GM11168 (cell line): ENCODE measurements at regions not wholly inside any gene's neighbourhood (a gene's known extent, or its start where the extent isn't known, plus 50 kb on each side); places are given as distances from the start of the nearest gene placed in this dataset.

Source experiments
- in situ Hi-C: fragments of 300-500 bp; cut with MboI; formaldehyde crosslinking; loops from one replicate; pipeline ENCODE4 v1.12.0; 2022; ENCODE audit warnings: low sequenced_read_pairs; ENCODE audit not compliant: unreplicated experiment

DNA sequence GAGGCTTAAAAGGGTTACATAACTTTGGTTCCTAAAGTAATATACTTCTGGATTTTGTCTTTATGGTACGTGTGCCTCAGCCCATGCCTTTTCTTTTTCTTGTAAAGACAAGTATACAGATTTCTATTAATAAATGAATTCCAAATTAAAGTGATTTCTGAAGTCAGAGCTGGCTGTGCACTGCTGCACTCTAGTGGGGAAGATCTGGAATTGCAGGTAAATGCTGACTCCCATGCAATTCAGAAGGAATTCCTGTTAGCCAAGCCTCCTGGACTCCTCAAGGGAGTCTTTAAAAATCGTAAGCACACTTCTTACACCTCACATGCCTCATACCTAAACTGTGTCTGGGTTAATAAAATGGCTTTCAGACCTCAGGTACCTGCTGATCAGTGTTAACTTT is 118.4 kb upstream of the SLC7A1 start:
- in situ Hi-C loops = loop anchor here (5.0 kb wide), 1 partner anchor 197 kb away; no protein-coding TSS in a partner anchor

- in situ Hi-C loops = loop anchor here (5.0 kb wide), 1 partner anchor 194 kb away; no protein-coding TSS in a partner anchor
Observed at GRCh38 chr13:29711776-29712175, 116.3 kb upstream of the SLC7A1 start.

DNA sequence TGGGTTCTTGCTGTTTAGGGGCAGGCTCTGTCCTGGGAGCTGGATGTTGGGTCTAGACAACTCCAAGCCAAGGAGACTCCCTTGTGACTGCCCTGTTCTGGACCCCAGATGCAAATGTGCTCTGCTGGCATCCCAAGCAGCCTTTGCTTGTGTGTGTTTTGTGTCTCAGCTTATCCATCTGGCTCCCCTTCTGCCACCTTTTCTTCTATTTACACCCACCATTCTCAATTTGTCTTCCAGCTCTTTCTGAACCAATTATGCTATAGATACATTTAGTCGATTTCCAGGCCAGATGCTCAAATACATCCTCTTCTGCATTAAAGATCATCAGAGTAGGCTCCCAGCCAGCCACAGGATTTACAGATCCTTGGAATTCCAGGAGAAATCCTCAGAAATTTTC is 115.0 kb upstream of the SLC7A1 start:
- in situ Hi-C loops = loop anchor here (5.0 kb wide), 1 partner anchor 193 kb away; no protein-coding TSS in a partner anchor

- in situ Hi-C loops = loop anchor here (5.0 kb wide), 1 partner anchor 192 kb away; no protein-coding TSS in a partner anchor
Observed at GRCh38 chr13:29709407-29710069, 114.0 kb upstream of the SLC7A1 start.

DNA sequence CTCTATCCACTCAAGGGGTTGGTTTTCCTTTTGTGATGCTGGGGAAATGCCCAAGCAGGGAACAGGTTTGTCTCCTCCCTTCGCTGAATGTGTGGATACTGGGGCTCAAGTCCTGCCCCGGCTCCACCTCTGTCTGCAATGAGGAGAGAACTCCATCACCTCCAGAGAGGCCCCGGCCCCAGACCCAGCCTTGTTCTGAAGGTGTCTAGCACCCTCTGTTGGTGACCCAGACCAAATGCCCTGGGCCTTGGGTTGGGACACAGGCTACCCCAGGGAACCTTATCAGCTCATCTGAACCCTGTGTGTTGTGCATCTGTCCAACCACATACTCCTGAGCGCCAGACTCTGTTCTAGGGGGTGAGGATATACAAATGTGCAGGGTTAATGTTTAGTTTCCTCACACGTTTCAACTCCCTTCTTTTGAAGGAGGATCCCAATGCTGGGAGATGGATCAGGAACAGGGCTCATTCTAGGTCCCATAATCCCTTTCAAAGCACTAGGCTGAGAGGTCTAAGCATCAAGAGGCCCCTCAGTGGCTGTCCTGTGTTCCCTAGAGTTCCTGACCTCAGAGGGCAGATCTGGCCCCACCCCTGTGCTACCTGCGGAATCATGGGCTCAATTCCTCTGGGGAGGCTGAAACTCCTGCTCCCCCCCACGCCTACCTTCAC is 112.5 kb upstream of the SLC7A1 start:
- in situ Hi-C loops = no loop called here

DNA sequence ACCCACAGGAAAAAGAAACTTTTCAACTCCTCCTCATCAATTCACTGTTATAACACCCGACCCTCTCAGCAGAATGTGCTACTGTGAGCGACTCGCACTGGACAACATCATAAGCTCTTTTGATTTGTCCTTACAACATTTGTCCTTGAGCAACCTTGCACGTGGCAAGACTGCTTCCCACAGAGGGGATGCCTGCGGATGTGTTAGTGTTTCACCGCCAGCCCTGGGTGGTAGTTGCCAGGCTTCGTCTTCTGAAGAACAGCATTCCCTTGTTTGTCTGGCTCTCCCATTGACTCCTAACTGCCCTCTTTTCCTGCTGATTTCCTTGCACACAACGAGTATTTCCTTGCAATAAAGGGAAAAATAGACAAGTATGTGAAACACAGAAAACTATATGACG is 111.4 kb upstream of the SLC7A1 start:
- in situ Hi-C loops = no loop called here

- in situ Hi-C loops = no loop called here
Observed at GRCh38 chr13:29704648-29705047, 109.2 kb upstream of the SLC7A1 start.

GRCh38 chr13:29703421-29703820 is 107.9 kb upstream of the SLC7A1 start:
- in situ Hi-C loops = no loop called here

DNA sequence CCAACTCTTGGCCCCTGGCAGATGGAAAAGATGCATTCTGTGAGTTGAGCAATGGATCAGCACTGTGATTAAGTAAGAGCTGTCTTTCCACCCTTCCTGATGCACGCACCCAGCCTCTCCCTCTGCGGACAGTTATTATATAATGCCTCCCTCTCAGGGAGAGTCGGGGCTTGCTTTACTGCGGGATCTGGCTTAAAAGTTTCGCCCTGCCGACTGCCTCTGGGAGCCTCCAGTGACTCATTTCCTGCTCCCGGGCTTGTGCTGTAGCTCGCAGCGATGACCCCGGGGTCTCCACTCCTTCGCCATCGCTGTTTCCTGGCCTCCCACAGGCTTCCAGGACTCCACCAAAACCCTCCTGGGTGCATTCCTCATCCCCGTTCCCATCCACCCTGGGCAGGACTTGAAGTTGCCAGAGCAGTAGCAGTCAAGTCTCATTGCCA is 107.4 kb upstream of the SLC7A1 start:
- in situ Hi-C loops = no loop called here

DNA sequence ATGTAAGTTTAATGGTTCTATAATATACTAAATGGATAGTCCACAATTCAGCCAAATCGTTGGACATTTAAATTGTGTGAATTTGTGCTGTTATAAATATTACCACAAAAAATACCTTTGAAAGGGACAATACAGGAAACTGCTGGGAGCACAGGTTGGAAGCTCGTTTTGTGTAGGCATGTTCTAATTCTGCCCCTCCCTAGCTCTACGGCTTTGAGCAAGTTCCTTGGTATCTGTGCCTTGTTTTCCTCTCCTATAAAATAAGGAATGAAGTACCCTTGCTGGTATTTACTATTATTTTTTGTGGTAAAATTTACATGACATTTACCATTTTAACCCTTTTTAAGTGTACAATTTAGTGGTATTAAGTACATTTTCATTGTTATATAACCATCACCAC is 102.6 kb upstream of the SLC7A1 start:
- in situ Hi-C loops = no loop called here

GRCh38 chr13:29696606-29697005 is 101.1 kb upstream of the SLC7A1 start:
- in situ Hi-C loops = no loop called here

- in situ Hi-C loops = no loop called here
Observed at GRCh38 chr13:29693275-29693945, 97.9 kb upstream of the SLC7A1 start.

DNA sequence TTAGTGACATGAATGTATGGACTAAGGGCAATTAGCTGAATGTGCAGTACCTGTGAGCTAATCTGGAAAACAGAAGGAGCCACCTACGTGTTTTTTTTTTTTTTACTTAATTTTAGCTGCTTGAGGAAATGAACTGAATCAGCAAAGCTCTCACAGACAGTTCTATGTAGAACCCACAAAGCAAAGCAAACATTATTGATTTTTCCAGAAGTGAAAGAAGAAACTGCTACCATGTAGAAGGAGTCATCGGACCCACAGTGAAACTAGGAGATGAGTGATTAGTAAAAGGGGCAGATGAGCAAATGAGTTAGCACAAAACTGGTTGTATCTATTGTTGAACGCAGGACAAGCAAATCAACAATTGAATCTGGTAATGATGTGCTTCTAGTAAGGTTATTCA is 94.1 kb upstream of the SLC7A1 start:
- in situ Hi-C loops = no loop called here

- in situ Hi-C loops = no loop called here
Observed at GRCh38 chr13:29688193-29688592, 92.7 kb upstream of the SLC7A1 start.

DNA sequence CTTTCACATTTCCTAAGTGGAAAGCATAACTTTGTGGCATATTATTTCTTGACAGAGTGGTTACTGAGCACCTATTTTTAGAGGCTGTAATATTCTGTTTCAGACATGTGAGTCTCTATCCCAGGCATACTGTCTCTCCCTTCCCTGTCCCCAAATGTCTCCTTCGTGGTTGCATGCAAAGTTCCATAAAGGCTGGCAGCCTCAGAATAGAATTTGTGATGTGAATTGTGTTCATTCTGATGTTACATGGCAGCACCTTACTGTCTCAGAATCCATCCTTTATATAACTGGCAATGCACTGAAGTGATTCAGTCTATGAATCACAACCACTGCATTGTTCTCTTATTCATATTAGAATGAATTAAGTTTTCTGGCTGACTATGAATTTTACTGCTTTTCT is 89.0 kb upstream of the SLC7A1 start:
- in situ Hi-C loops = no loop called here

- in situ Hi-C loops = no loop called here
Observed at GRCh38 chr13:29683041-29683440, 87.6 kb upstream of the SLC7A1 start.

DNA sequence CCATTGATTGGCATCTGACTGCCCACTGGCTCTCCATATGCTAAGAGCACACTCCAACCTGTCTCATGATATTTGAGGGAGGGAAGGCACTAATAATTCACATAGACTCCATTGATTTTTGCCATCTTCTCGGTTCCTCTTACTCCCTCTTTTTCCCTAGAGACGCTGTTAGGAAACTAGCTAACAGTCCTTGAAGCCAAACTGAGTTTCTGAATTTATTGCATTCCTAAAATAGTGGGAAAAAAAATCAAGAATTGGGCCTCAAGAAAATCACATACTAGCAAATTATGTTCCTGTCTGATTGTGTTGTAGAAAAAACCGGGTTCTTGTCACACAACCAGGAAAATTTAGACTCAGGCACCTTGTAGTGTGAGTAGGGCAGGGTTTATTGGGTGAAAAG is 86.4 kb upstream of the SLC7A1 start:
- in situ Hi-C loops = no loop called here

GRCh38 chr13:29679396-29680053 is 84.0 kb upstream of the SLC7A1 start:
- in situ Hi-C loops = no loop called here

DNA sequence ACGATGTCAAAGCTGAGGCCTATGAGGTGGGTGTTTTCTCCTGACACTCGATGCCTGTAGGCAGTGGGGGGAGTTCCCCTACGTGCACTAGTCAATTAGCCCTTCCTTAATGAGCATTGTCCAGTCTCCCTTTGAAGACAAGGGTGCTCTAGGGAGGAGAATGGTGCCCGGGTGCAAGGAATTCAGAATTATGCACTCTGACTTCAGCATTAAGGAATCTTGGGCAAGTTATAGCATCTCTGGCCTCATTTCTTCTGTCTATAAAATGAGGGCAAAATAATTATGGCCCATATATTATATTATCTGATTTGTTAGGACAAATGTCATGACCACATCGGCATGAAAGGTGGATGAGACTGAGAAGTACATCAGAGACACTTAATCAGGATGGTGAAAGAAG is 82.1 kb upstream of the SLC7A1 start:
- in situ Hi-C loops = no loop called here

DNA sequence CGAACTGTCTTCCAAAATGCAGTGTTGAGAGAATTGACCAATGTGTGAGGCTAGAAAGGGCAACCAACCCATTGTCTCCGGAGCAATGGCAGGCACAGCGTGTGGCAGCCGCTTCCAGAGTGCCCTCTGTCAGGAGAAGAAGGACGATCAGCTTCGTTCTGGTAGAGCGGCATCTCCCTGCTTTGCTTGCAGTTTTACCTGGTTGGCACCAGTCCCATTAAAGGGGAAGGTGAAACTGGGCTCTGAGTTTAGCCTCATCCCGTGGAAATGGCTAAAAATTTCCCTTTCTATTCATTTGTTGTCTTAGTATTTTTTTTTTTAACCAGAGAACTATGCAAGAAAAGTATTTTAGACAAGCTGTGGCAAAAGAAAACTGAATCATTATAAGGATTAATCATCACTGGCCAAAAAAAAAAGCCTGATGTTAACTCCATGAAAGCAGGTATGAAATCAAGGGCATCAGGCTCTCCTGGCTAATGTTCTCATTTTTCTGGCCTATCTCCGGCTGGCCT is 81.5 kb upstream of the SLC7A1 start:
- in situ Hi-C loops = no loop called here

DNA sequence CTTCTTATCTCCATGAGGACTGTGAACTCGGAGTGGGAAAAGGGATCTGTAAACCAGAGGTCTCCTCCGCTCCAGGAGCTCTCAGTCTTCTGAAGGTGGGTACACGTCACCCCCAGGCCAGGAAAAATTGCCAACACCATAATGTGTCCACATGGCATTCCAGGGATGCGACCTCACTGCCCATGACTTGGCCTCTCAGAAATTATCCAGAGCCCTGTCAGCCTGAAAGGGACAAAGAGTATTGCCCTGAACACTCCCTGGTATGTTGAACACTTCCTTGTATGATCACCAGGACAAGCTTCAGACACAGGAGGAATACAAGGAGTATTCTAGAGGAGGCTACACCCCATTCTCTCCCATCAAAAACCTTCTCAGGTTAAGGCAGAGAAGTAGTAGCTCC is 81.0 kb upstream of the SLC7A1 start:
- in situ Hi-C loops = no loop called here
